ENCODE measurements at regions not wholly inside any gene's neighbourhood (a gene's known extent, or its start where the extent isn't known, plus 50 kb on each side); places are given as distances from the start of the nearest gene placed in this dataset.

GRCh38 chr7:155178096-155178495 lies 108.0 kb downstream of the HTR5A start:
- DNase-seq (ENCODE audit: low read depth in 2 of 2), result no peak

DNA sequence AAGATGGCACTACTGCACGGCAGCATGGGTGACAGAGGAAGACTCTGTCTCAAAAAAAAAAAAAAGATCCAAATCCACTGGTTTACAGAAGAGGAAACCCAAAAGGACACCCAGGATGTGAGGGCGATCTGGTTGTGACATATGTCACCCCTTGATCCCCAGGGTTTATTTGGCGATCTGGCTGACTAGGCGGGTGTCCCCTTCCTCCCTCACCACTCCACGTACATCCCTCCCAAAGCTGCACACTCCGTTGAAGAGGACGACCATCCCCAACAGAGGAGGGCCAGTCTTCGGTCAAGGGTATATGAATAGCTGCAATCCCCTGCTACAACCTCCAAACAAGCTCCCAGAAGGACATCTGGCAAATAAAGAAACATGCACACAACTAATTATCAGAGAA lies 111.6 kb downstream of the HTR5A start:
- DNase-seq (ENCODE audit: low read depth in 2 of 2), result no peak

DNA sequence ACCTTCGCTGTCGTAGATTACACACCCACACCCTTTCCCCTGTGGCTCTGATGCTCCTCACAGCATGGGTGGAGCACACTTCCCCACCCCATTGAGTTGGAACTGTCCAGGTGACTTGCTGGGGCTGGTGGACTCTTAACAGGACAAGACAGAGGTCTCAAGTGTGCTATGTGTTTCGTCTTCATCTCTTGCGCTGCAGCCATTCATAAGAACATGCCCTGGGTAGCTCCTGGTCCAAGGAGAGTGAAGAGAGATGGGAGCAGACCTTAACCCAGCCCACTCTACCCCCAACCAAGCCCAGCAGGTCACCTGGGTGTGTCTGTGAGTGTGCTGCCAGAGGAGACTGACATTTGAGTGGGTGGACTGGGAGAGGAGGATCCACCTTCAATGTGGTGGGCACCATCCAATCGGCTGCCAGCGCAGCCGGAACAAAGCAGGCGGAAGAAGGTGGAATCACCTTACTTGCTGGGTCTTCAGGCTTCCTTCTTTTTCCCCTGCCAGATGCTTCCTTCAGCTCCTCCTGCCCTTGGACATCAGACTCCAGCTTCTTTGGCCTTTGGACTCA lies 112.4 kb downstream of the HTR5A start:
- DNase-seq (ENCODE audit: low read depth in 2 of 2), result no peak

- DNase-seq (ENCODE audit: low read depth in 2 of 2), result no peak
These were observed 113.5 kb downstream of the HTR5A start for GRCh38 chr7:155183655-155184054.

DNA sequence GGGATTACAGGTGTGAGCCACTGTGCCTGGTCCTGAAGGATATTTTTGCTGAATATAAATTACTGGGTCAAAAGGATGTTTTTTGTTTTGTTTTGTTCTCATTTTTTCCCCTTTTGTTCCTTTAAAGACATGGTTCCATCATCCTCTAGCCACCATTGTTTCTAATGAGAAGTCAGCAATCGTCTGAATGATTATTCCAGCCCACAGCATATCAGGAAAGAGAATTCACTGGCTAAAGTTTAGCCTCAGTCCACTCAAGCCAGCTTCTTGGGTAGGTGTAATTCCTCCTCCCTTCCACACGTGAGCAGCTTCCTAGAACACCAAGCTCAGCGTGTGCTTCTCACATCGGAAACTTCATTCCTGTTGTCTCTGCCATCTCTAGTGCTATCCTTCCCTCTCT lies 112.8 kb upstream of the INSIG1 start:
- no peak for DNase-seq (ENCODE audit: low read depth in 2 of 2)

- no peak for DNase-seq (ENCODE audit: low read depth in 2 of 2)
These were observed 110.5 kb upstream of the INSIG1 start for GRCh38 chr7:155187061-155187785.

DNA sequence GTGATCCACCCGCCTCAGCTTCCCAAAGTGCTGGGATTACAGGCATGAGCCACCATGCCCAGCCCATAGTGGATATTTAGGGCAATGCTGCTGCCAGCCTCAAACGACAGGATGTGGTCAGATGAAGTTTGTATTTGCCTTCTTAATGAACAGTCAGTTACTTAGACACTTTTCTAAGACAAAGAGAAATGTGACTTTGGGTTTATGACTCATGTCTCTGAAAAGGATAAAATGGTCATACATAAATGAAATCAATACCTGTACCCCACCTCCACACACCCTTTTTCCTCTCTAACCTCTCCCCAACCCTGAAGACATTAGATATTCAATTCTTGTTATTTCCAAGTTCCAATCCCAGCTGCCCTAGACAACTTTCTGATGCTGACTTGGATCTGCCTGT lies 109.3 kb upstream of the INSIG1 start:
- DNase-seq (ENCODE audit: low read depth in 2 of 2), result no peak

GRCh38 chr7:155188821-155189581 lies 108.7 kb upstream of the INSIG1 start:
- peak; percentile 63 to 75 for DNase-seq (ENCODE audit: low read depth in 2 of 2)

GRCh38 chr7:155189590-155189989 lies 108.1 kb upstream of the INSIG1 start:
- DNase-seq (ENCODE audit: low read depth in 2 of 2), result no peak

DNA sequence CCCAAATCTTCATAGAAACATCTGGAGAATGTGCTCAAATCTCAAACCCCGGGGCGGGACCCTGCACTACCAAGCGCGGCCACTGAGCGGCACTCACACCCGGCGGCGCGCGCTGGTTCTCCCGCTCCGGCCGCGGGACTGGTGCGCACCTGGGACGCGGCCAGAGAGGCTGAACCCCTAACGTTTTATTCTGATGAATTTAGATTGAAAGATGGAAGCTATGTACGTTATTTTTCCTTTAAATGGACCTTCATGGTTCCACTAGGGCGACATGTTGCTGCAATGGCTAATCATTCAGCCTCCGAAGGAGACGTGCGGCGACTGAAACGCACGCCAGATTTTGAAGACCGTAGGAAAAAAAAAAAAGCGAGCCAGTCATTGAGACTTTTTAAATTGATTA lies 107.0 kb upstream of the INSIG1 start:
- no peak for DNase-seq (ENCODE audit: low read depth in 2 of 2)

DNA sequence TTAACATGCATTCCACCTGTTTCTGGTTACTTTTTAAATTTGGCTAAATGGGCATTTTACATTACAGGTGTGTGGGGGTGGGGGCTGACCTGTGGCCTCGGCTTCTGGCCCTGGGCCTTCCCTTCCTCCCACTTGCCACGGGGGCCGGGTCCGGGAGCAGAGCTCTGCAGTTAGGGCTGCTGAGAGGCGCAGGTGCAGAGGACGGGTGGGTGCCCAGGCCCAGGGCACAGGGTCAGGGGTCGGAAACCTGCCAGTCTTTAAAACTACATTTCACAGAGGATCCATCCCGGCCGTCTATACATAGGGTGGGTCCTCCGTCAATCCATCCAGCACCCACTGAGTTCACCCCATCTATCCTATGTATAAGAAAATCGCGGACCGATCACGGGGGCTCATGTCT lies 106.5 kb upstream of the INSIG1 start:
- DNase-seq (ENCODE audit: low read depth in 2 of 2), result no peak

DNA sequence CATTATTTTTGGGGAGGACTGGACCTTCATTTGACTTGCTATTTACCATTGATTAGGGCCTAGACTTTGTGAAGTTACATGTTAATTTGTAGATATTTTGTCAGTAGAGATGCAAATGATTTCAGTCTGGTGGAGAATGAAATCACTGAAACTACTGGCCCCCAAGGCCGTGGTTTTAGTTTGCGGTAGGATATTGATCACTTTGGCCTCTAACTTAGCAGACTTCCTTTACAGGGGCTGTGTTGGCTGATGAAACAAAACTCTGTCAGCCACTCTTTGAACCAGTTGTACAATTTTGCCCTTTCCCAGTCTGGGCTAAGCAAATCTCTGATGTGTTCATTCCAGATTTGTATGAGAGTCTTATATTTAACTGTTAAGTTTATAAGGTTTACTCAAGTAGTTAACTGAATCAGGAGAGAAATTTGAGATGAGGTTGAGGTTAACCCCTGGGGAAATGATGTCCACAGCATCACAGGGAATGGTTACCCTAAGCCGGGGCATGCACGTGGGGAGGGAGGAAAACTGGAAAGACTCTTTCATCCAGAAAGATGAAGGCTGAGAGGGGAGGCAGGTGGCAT lies 105.7 kb upstream of the INSIG1 start:
- no peak for DNase-seq (ENCODE audit: low read depth in 2 of 2)

GRCh38 chr7:155192961-155193640 lies 104.6 kb upstream of the INSIG1 start:
- no peak for DNase-seq (ENCODE audit: low read depth in 2 of 2)

DNA sequence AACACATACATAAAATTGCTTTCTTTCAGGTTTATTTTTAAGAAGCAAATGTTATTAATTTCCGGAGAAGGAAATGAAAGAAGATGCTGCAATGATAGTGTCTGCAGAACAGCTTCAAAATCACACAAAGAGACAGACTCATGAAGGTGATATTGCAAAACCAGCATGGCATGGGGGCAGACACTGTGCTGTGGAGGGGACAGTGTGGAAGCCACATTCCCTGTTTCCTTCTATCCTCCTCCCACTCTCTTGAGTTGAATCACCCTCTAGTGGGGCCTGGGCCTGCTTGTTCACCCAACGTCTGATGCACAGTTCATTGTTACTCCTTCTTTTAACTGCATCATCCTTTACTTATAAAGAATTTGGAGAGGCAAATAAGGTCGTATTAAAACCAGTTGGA lies 104.0 kb upstream of the INSIG1 start:
- DNase-seq (ENCODE audit: low read depth in 2 of 2), result no peak

DNA sequence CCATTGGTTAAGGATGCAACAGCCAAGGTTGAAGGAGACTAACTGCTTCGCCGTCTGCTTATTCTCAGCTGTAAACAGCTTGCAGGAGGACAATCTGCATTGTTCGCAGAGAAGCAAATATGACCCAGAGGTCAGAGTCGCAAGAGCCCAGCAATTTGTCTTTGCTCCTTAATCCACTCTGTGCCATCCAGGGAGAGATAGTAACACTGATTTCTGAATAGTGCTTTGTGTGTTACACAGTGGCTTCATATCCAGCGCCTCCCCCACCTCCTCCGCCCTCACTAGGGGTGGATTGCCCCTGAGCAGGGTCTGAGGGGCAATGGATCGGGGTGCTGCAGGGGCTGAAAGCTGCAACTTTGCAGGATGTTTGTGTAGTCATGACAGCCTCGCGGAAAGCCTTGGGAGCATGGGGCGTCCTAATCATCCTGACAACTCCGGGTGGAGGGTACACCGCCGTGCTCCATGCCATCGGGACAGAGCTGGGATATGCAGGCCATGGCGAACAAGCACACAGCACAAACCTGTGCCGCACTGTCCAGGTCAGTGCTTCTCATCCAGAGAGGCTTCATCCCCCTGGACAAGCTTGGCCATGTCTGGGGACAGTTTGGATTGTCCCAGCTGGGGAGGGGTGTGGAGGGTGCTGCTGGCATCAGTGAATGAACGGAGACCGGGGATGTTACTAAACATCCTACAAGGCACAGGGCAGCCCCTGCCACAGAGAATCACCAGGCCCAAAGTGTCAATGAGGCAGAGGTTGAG lies 103.1 kb upstream of the INSIG1 start:
- DNase-seq (ENCODE audit: low read depth in 2 of 2), result no peak

DNA sequence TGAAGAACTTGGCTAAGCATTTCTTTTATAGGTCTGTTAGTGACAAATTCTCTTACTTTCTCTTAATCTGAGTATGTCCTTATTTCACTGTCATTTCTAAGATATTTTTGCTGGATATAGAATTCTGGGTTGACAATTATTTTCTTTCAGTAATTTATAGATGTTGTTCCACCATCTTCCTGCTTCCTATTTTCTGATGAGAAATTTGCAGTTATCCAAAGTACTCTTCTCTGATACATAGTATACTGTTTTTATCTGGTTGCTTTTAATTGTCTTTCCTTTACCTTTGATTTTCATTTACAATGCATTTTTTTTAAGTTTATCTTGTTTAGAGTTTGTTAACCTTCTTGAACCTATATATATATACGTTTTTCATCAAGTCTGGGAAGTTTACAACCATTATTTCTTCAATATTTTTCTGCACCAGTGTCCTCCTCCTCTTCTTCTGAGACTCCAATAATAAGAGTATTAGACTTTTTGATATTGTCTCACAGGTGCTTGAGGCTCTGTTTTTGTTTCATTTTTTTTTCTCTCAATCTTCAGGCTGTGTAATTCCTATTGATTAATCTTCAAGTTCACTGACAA lies 101.6 kb upstream of the INSIG1 start:
- DNase-seq (ENCODE audit: low read depth in 2 of 2), result no peak

DNA sequence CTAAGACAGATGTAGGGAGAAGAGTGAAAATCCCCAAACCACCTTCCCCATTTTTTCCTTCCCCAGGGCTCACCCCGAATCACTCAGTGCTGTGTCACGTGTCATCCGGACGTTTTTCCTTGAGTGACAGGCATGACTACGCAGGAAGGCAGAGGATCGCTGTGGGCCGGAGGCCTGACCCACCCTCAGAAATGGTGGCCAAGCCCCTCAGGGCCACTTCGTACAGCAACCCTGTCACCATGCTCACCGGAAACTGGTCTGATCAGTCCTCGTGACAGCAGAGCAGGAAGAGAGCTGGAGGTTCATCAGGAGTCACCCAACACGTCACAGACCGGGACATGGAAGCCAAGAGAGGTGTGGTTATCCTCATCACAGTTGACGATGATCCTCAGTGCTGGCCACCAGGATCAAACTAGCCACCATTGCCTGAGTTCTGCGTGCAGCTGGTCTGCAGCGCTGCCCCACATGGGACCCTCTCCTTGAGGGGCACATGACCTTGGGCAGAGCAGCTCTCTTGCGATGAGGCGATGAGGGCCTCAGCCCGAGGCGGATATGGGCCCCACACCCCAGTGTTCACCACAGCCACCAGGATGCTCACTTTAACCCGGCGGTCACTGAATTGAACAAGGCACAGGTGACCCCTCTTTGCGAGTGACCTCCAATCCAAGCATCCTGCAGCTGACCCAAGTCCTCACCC lies 99.3 kb upstream of the INSIG1 start:
- DNase-seq (ENCODE audit: low read depth in 2 of 2), result no peak

GRCh38 chr7:155198901-155199845 lies 98.5 kb upstream of the INSIG1 start:
- peak; percentile 53 to 55 for DNase-seq (ENCODE audit: low read depth in 2 of 2)

Measured in fibroblast of skin of left quadriceps (primary cell).